SK-MEL-5 (cell line): ENCODE measurements at regions not wholly inside any gene's neighbourhood (a gene's known extent, or its start where the extent isn't known, plus 50 kb on each side); places are given as distances from the start of the nearest gene placed in this dataset.
"Not testable (repeated sequence)": the region's sequence is repeated elsewhere in the genome, so short reads cannot be mapped to it uniquely, and the experiment has no call there.

Experiments used
- DNase-seq: peaks from one replicate; pipeline ENCODE4 v3.0.0-alpha.2; 2016; ENCODE audit warnings: low read depth, low spot score
- in situ Hi-C: cut with HindIII; loops from 2 replicates; pipeline ENCODE4 v1.10.0; 2016; ENCODE audit warnings: low sequenced_read_pairs, high pct_unique_total_duplicates, low pct_unique_long_range_greater_than_20kb

DNA sequence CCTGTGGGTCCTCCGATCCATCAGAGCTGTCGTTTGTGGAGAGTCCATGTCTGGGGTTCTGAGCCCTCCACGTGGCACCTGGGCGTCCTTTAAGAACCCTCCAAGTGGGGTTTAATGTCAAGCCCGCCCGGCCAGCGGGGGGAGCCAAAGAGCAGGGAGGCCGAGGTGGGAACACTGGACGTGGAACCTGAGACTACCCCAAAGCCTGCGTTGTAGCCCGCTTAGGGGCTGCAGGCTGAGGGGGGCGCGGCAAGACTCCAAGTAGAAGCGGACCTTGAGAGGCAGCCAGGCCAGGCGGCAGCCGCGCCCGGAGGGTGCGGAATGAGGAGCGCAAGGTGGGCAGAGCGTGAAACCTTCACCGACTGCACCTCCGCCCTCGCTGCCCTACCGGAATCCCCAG lies 126.2 kb upstream of the ATP10A start:
- in situ Hi-C loops, result no loop called here
- no peak for DNase-seq

- DNase-seq, in situ Hi-C loops: not testable (repeated sequence)
These were observed 125.6 kb upstream of the ATP10A start for GRCh38 chr15:25988716-25989115.

GRCh38 chr15:25987638-25988037 lies 124.5 kb upstream of the ATP10A start:
- in situ Hi-C loops, result no loop called here
- DNase-seq, result no peak

DNA sequence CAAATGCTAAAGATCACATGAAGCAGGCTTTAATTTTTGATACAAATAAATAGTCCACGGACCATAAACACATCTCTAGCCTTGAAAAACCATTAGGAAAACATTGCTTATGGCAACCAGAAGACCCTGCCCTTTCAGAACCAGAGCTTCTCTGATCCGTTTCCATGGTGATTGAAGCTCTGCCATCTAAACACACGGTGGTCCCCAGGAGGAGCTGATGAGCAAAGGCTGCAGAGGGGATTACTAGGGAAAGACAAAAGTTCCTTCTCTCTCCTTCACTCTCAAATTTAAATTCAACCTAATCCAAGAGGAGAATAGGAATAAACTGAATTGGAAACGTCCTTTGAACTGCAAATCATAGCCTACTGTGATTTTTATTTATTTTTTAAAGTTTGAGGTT lies 122.0 kb upstream of the ATP10A start:
- in situ Hi-C loops, result no loop called here
- DNase-seq, result no peak

DNA sequence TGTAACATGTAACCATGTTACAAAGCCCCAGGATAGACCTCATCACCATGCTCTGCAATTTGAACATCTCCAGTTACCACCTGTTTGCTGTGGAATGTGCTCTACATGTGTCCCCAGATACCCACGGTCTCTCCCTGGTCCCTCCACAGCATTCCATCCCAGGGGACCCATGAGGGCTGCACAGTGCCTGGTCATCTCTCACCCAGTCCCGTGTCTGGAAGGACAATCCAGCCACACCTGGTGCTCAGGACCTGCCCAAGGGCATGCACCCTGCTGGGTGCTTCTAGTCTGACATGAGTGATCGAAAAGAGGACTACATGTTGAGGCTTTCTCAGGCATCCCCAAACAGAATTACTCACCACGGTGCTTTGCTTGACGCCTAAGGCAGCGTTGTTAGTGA lies 119.6 kb upstream of the ATP10A start:
- in situ Hi-C loops, result no loop called here

GRCh38 chr15:25981114-25981513 lies 118.0 kb upstream of the ATP10A start:
- DNase-seq, result no peak
- in situ Hi-C loops, result no loop called here

More for the DNA sequence above, 119.6 kb upstream of the ATP10A start:
- no peak for DNase-seq

GRCh38 chr15:25972141-25972675 lies 109.1 kb upstream of the ATP10A start:
- in situ Hi-C loops, result no loop called here

DNA sequence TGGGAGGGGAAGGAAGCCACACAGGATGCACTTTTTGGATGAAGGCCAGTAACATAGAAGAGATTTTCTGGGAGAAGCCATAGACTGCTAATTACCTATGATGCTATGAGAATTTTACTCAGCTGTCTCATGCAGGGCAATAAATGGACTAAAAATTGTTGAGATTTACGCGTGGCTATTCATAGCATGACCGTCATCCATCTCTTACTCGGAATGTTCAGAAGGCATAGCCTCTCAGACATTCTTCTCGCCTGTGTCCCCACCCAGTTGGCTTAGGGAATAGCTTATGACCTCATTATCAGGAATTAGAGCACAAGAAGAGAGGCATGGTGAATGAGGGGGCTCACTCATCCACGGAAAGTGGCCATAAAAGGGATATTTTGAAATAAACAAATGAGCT lies 107.9 kb upstream of the ATP10A start:
- DNase-seq, result no peak
- in situ Hi-C loops, result no loop called here

More at GRCh38 chr15:25972141-25972675, 109.1 kb upstream of the ATP10A start:
- DNase-seq, result no peak

DNA sequence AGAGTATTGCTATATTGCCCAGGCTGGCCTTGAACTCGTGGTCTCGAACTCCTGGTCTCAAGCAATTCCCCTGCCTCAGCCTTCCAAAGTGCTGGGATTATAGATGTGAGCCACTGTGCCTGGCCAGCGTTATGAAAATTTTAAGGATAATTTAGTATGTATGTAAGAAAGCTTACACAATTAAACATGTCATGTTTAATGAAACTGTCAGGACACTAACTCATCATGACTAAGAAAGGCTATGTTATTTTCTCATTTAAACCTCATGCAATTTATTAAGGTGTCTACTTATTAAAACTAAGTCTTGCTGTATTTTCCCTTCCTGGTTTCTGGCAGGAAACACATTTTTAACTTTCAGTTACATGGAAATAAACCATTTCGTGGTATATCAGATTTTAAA lies 106.8 kb upstream of the ATP10A start:
- no peak for DNase-seq
- in situ Hi-C loops, result no loop called here

DNA sequence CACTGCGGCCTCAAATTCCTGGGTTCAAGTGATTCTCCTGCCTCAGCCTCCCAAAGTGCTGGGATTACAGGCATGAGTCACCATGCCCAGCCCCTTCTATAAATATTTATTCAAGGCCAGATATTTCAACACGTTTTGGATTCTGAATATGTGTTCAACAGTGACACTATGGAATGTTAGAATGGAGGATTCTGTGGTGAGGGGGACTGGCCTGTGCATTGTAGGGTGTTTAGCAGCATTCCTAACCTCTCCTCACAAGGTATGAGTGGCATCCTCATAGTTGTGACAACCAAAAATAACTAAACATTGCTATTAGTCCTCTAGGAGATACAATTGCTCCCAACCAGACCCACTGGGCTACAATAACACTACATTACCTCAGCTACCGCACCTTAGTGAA lies 104.0 kb upstream of the ATP10A start:
- no peak for DNase-seq
- in situ Hi-C loops, result no loop called here

GRCh38 chr15:25965326-25965725 lies 102.2 kb upstream of the ATP10A start:
- in situ Hi-C loops, result no loop called here
- no peak for DNase-seq

- no peak for DNase-seq
- in situ Hi-C loops, result no loop called here
These were observed 97.1 kb upstream of the ATP10A start for GRCh38 chr15:25960273-25960672.

DNA sequence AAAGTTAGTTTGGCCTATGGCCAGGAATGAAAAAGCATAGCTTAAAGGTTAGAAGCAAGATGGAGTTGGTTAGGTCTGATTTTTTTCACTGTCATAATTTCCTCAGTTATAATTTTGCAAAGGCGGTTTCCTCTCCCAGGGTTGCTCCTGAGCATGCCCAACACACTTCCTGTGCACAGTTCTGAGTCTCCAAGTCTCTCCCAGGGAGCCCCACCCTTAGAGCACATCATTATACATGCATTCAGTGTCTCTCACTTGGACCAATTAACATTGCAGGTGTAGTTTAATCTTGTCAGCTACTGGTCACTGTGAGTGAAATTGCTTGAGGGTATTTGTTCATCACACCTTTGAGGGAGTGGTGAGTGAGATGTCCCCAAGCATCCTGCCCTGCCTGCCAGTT lies 96.0 kb upstream of the ATP10A start:
- no peak for DNase-seq
- in situ Hi-C loops, result no loop called here

- in situ Hi-C loops, result no loop called here
- DNase-seq, result no peak
These were observed 92.5 kb upstream of the ATP10A start for GRCh38 chr15:25955628-25956027.

DNA sequence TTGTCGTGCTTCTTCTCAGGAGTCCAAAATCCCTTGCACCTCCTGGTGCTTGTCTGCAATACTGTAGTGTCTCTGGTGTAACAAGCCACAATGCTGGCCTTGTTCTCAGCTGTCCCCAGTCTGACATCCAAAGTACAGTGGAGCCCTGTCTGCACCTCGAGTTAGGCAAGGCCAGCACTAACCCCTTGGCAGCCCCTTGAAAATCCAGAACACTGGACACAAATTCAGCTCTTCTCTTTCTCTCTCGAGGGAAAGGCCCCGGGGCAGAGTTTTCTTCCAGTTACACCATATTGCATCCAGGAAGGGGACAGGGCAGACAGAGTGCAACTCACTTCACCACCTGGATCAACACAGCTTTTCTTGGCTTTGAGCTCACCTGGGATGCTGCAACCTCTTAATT lies 91.3 kb upstream of the ATP10A start:
- DNase-seq, result peak; percentile 92
- in situ Hi-C loops, result no loop called here

DNA sequence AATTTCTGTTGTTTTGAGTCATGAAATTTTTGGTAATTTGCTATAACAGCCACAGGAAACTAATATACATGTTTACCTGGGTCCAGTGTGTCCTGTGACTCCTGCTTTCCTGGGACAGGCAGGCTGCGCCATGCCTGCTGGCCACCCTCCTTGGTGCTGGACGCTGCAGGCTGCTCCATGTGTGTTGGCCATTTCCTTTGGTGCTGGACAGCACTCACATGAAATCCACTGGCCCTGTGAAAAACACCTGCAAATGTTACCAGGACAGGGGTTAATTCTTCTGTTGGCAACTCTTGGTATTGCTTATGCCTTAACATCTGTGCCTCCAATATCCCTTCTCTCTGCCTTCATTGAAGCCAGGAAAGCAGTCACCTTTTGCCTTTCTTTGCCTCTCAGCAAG lies 86.9 kb upstream of the ATP10A start:
- no peak for DNase-seq
- in situ Hi-C loops, result no loop called here

DNA sequence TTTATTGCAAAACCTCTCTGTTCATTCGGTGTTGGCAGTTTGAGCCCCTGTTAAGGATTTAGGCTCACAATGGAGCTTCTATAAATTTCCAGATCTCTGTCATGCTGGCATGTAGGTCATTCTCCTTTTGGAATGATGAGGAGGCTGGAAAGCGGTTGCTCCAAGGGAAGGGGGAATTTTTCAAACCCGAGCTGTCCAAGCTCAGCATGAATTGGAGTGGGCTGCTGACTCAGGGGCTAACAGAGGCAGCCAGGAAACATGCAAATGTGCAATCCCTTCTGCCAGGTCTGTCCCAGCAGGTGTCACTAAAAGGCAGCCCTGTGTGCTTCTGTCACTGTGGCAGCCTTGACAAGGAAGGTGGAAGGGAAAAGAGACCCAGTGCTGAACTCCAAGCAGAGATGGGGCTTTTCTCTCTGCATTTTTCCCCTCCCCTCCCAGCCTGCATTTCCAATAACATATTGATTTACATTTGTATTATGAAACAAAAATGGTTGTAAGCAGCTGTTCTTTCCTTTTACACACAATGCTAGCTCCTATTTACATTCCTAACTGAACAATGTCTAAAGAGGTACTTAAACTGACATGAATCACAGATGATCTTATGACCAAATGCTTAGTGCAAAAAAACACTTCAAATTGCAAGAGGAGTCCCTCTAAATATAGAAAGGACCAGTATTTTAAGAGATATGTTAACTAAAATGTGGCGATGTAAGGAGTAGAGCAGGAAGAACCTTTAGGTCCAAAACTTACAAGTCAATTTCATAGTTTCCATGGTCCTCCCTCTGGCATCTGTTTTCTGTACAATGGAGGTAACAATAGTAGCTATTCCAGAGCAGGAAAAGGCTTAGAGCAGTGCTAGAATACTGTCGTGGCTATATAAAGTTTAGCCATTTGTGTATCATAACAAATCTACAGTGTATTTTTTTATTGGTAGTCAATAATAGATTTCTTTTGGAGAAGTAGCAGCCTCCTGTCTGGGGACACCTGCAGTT lies 84.5 kb upstream of the ATP10A start:
- peak; percentile 80 for DNase-seq
- in situ Hi-C loops, result no loop called here

DNA sequence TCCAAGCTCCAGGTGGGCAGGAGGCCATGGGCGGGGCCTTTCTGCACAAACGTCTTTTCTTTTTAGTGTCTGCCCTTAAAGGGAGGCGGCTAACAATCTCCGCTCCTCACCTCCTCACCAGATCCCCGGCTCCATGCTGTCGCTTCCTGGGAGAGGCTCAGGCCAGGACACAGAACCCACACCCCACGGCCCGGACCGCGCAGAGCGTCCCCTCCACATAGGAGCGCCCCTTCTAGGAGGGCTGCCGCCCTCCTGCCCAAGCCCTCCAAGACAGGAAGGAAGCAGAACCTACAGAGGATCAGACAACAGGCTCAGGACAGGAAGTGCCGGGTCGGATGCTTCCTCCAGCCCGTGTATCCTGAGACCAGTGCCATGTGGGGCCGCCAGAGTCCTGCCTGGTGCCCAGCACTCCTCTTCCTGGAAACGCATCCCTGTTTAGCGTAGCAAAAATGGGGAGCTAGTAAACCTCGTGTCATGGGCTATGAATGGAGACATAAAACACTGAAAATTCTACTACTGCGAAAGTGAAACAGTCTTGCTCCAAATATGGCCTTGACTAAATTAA lies 83.2 kb upstream of the ATP10A start:
- in situ Hi-C loops, result no loop called here
- no peak for DNase-seq

GRCh38 chr15:25944386-25944785 lies 81.3 kb upstream of the ATP10A start:
- DNase-seq, result no peak
- in situ Hi-C loops, result no loop called here
